ENCODE measurements at regions not wholly inside any gene's neighbourhood (a gene's known extent, or its start where the extent isn't known, plus 50 kb on each side); places are given as distances from the start of the nearest gene placed in this dataset.
"Not testable (repeated sequence)": the region's sequence is repeated elsewhere in the genome, so short reads cannot be mapped to it uniquely, and the experiment has no call there.

GRCh38 chr4:118576709-118577219, 108.4 kb upstream of the METTL14 start:
- H3K4me1 Mint-ChIP-seq, DNase-seq, H3K36me3 Mint-ChIP-seq, H3K27ac Mint-ChIP-seq, ATAC-seq, H3K9me3 Mint-ChIP-seq, H3K4me3 Mint-ChIP-seq, POLR2A ChIA-PET: not testable (repeated sequence)
- H3K27me3 Mint-ChIP-seq = peaks cover 4 to 39% (median 18%) of the 10 kb centered on the region in 5 donors

DNA sequence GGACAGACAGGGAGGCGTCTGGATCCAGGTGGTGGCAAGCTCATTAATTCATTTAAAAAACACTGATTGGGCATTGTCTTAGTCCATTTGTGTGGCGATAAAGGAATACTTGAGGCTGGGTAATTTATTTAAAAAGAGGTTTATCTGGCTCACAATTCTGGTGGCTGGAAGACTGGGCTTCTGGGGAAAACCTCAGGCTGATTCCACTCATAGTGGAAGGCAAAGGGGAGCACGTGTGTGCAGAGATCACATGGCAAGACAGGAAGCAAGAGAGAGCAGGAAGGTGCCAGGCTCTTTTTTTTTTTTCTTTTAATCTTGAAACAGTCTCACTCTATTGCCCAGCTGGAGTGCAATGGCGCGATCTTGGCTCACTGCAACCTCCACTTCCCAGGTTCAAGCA, 100.2 kb upstream of the METTL14 start:
- no peaks in the 10 kb centered on the region for H3K9me3 Mint-ChIP-seq
- H3K27ac Mint-ChIP-seq = no peak overlapping the region
- no peak for ATAC-seq
- H3K27me3 Mint-ChIP-seq = peaks cover 18 to 47% (median 23%) of the 10 kb centered on the region in 5 donors
- H3K4me3 Mint-ChIP-seq = no peak overlapping the region
- H3K4me1 Mint-ChIP-seq = peaks cover 0 to 2% (median under 1%) of the 10 kb centered on the region in 4 donors
- no peaks in the 10 kb centered on the region for H3K36me3 Mint-ChIP-seq
- DNase-seq = no peak
- POLR2A ChIA-PET = no interaction called here

GRCh38 chr4:118586357-118586790, 98.8 kb upstream of the METTL14 start:
- H3K9me3 Mint-ChIP-seq = peaks cover 0 to 5% (median 0%) of the 10 kb centered on the region in 9 donors
- H3K4me3 Mint-ChIP-seq = no peak overlapping the region
- no peak overlapping the region for H3K27ac Mint-ChIP-seq
- no peak for DNase-seq
- H3K4me1 Mint-ChIP-seq = peaks cover 8 to 12% (median 10%) of the 10 kb centered on the region in 4 donors
- POLR2A ChIA-PET = interaction anchor here (0.6 kb wide), 1 partner anchor 774 kb away, joined by 3 read pairs; no protein-coding TSS in a partner anchor
- H3K36me3 Mint-ChIP-seq = peaks cover 0 to 2% (median 0%) of the 10 kb centered on the region in 3 donors
- no peak for ATAC-seq
- peaks cover 14 to 34% (median 22%) of the 10 kb centered on the region in 5 donors for H3K27me3 Mint-ChIP-seq

DNA sequence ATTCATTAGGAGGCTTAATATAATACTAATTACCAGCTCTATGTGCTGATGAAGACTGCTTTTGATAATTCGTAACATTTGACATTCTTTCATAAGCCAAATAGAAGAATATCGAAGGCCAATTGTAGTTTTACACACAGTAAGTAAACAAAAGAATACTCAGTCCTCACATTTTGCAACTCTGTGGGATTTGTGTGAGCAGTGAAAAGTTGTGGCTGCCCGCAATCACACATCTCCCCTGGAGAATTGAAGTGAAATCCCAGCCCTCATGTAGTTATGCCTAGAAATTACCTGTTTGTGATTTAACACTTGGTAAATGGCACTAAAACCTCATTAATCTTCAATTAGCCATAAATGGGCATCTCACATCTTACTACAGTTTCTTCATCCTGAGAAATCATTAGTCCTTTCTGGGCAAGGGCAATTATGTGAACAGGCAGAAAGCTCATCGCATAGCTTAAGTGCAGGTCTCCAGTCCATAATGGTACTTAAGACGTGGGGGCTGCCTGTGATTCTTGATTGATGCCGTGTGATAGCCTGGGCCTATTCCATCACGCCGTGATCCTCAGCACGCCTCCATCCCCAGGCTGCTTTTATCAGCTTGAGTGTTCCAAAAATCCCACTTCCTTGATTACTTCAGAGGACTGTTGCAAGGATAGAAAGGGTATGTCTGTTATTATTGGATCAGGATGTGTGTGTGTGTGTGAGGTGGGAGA, 97.9 kb upstream of the METTL14 start:
- peak overlapping the region in 1 of 10 donors; percentile 60 for H3K27ac Mint-ChIP-seq
- no peak overlapping the region for H3K4me3 Mint-ChIP-seq
- DNase-seq (no peak), ATAC-seq (no peak)
- POLR2A ChIA-PET = no interaction called here
- peaks cover 12 to 18% (median 15%) of the 10 kb centered on the region in 4 donors for H3K4me1 Mint-ChIP-seq
- peaks cover 8 to 27% (median 19%) of the 10 kb centered on the region in 5 donors for H3K27me3 Mint-ChIP-seq
- H3K9me3 Mint-ChIP-seq = peaks cover 0 to 8% (median 0%) of the 10 kb centered on the region in 9 donors
- peaks cover 0 to 5% (median 2%) of the 10 kb centered on the region in 3 donors for H3K36me3 Mint-ChIP-seq

DNA sequence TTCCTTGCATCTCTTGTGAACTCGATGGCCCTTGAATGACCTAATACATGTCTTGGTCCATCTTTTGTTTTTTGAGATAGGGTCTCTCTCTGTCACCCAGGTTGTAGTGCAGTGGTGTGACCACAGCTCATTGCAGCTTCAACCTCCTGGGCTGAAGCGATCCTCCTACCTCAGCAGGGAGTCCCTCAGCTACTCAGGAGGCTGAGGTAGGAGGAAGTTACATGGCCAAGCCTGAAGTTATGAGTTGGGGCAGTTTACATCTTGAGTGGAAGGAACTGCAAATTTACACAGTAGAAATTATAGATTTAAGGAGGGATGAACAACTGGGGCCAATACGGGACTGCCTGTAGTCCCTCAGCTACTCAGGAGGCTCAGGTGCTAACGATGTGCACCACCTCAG, 97.2 kb upstream of the METTL14 start:
- Mint-ChIP-seq H3K27ac (no peak overlapping the region), H3K36me3 (peaks cover 0 to 5% (median 2%) of the 10 kb centered on the region in 3 donors), H3K4me3 (no peak overlapping the region), H3K9me3 (peaks cover 0 to 8% (median 0%) of the 10 kb centered on the region in 9 donors), H3K27me3 (peaks cover 8 to 22% (median 13%) of the 10 kb centered on the region in 5 donors), H3K4me1 (peaks cover 12 to 18% (median 15%) of the 10 kb centered on the region in 4 donors)
- ATAC-seq (no peak), DNase-seq (no peak)
- POLR2A ChIA-PET = no interaction called here

DNA sequence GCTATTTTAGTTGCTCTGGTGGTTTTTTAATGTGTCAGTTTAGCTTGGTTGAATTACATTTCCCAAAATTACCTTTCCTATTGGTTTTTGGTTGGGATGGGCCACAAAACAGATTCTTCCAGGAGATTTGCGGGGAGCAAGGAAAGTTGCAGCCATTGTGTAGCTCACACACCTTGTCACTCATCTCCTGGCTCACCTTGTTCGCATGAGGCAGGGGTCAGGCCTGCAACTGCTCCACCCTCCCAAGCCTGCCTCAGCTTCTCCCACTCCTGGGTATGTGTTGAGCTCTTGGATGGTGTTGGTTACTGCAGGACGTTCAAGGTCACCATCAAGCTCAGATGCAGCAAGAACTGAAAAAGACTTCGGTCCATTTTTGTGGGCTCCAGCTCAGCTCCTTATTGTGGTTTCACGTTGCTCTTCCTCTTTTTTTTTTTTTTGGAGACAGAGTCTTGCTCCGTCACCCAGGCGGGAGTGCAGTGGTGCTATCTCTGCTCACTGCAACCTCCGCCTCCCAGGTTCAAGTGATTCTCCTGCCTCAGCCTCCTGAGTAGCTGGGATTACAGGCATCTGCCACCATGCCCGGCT, 95.6 kb upstream of the METTL14 start:
- H3K36me3 Mint-ChIP-seq = peaks cover 0 to 5% (median 5%) of the 10 kb centered on the region in 3 donors

GRCh38 chr4:118591339-118592046, 93.7 kb upstream of the METTL14 start:
- H3K4me3 Mint-ChIP-seq = peak overlapping the region; percentile 70 to 99 (median 94)
- POLR2A ChIA-PET = interaction anchor here (0.6 to 1.4 kb wide), 3 partner anchors 94 to 1037 kb away, joined by 4 to 5 read pairs (median 5); partner anchors contain the start of genes METTL14 and PDE5A
- peak overlapping the region; percentile 95 to 100 (median 100) for H3K27ac Mint-ChIP-seq
- DNase-seq = peak; percentile 89 to 99 (median 96)
- peaks cover 0 to 15% (median 5%) of the 10 kb centered on the region in 3 donors for H3K36me3 Mint-ChIP-seq
- not testable (repeated sequence) for H3K9me3 Mint-ChIP-seq, H3K27me3 Mint-ChIP-seq
- peak; percentile 89 to 90 for ATAC-seq
- H3K4me1 Mint-ChIP-seq = peaks cover 10 to 17% (median 15%) of the 10 kb centered on the region in 4 donors

More for the DNA sequence above, 95.6 kb upstream of the METTL14 start:
- ATAC-seq = no peak
- H3K27ac Mint-ChIP-seq = peak overlapping the region in 1 of 10 donors; percentile 10
- H3K27me3 Mint-ChIP-seq = peaks cover 3 to 15% (median 12%) of the 10 kb centered on the region in 5 donors
- H3K4me1 Mint-ChIP-seq = peaks cover 12 to 18% (median 15%) of the 10 kb centered on the region in 4 donors
- no peak overlapping the region for H3K4me3 Mint-ChIP-seq
- POLR2A ChIA-PET = no interaction called here
- no peak for DNase-seq
- peaks cover 0 to 8% (median 0%) of the 10 kb centered on the region in 9 donors for H3K9me3 Mint-ChIP-seq

GRCh38 chr4:118592289-118592688, 92.9 kb upstream of the METTL14 start:
- H3K4me3 Mint-ChIP-seq = peak overlapping the region in 7 of 10 donors; percentile 70 to 99 (median 92)
- H3K36me3 Mint-ChIP-seq = peaks cover 0 to 15% (median 5%) of the 10 kb centered on the region in 3 donors
- POLR2A ChIA-PET = interaction anchor here (1.2 kb wide), 1 partner anchor 319 kb away, joined by 5 read pairs; no protein-coding TSS in a partner anchor
- DNase-seq, H3K9me3 Mint-ChIP-seq, ATAC-seq, H3K27me3 Mint-ChIP-seq: not testable (repeated sequence)
- peak overlapping the region in 6 of 10 donors; percentile 52 to 100 (median 100) for H3K27ac Mint-ChIP-seq
- H3K4me1 Mint-ChIP-seq = peaks cover 10 to 17% (median 15%) of the 10 kb centered on the region in 4 donors

GRCh38 chr4:118595883-118596282, 89.3 kb upstream of the METTL14 start:
- H3K4me1 Mint-ChIP-seq = peaks cover 10 to 14% (median 11%) of the 10 kb centered on the region in 4 donors
- H3K27ac Mint-ChIP-seq = peak overlapping the region in 1 of 10 donors; percentile 18
- H3K9me3 Mint-ChIP-seq, H3K4me3 Mint-ChIP-seq, POLR2A ChIA-PET, ATAC-seq, H3K27me3 Mint-ChIP-seq, DNase-seq: not testable (repeated sequence)
- H3K36me3 Mint-ChIP-seq = peaks cover 0 to 30% (median 7%) of the 10 kb centered on the region in 3 donors

DNA sequence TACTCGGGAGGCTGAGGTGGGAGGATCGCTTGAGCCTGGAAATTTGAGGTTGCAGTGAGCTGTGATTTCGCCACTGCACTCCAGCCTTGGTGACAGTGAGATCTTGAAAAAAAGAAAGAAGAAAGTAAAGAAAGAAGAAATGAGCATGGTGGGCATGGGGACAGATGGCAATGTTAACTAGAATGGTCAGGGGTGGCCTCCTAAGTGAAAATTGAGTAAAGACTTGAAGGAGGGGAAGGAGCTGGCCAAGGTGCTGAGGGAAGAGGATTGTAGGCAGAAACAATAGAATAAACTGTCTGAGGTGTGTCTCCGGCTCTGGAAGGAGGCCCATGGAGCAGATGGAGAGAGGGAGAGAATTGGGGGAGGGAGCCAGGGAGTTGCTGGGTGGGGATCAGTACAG, 60.1 kb upstream of the METTL14 start:
- H3K27ac Mint-ChIP-seq, POLR2A ChIA-PET, H3K4me1 Mint-ChIP-seq, ATAC-seq, H3K4me3 Mint-ChIP-seq, H3K27me3 Mint-ChIP-seq, H3K9me3 Mint-ChIP-seq, DNase-seq: not testable (repeated sequence)
- peaks cover 0 to 14% (median 0%) of the 10 kb centered on the region in 3 donors for H3K36me3 Mint-ChIP-seq

- H3K4me1 Mint-ChIP-seq, POLR2A ChIA-PET, DNase-seq, ATAC-seq, H3K9me3 Mint-ChIP-seq, H3K4me3 Mint-ChIP-seq, H3K27me3 Mint-ChIP-seq: not testable (repeated sequence)
- Mint-ChIP-seq H3K27ac (peak overlapping the region in 1 of 10 donors; percentile 63), H3K36me3 (peaks cover 4 to 39% (median 4%) of the 10 kb centered on the region in 3 donors)
These were observed 55.5 kb upstream of the METTL14 start for GRCh38 chr4:118629697-118630096.

DNA sequence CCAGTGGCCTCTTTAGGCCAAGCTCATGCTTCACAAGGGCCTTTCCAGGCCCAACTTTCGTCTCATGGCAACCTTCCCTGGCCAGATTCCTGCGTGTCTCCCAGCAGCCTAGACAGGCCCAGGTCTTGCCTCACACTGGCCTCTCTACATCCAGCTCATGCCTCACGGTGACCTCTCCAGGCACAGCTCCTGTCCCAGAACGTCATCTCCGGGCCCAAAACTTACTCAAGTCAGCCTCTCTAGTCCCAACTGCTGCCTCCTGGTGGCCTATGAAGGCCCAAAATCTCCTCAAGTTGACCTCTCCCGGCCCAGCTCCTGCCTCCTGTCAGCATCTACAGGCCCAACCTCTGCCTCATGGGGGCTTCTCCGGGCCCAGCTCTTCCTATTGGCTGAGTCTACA, 54.3 kb upstream of the METTL14 start:
- H3K4me3 Mint-ChIP-seq, H3K9me3 Mint-ChIP-seq, ATAC-seq, POLR2A ChIA-PET, H3K4me1 Mint-ChIP-seq, DNase-seq, H3K27me3 Mint-ChIP-seq: not testable (repeated sequence)
- Mint-ChIP-seq H3K27ac (peak overlapping the region in 2 of 10 donors; percentile 31 to 40), H3K36me3 (peaks cover 4 to 41% (median 4%) of the 10 kb centered on the region in 3 donors)

Data from naive thymus-derived CD8-positive, alpha-beta T cell (primary cell).